Fibroblast of pulmonary artery (primary cell): ENCODE measurements at regions not wholly inside any gene's neighbourhood (a gene's known extent, or its start where the extent isn't known, plus 50 kb on each side); places are given as distances from the start of the nearest gene placed in this dataset.

ENCODE experiments used
- DNase-seq: peaks from one replicate; pipeline ENCODE4 v3.0.0-alpha.2; 2010; ENCODE audit warnings: low read depth
- H3K4me3 ChIP-seq: replicated peaks from 2 replicates; pipeline ENCODE4 v1.5.1; 2011; ENCODE audit warnings: low read depth, mild to moderate bottlenecking, control low read depth, low read length, moderate library complexity
- TF ChIP-seq, protein P1 (sequence below): IDR thresholded peaks from 2 replicates; pipeline ENCODE4 v1.5.1; 2011; ENCODE audit warnings: mild to moderate bottlenecking, control low read depth, low read length, inconsistent platforms; ENCODE audit errors: missing control alignments

DNA sequence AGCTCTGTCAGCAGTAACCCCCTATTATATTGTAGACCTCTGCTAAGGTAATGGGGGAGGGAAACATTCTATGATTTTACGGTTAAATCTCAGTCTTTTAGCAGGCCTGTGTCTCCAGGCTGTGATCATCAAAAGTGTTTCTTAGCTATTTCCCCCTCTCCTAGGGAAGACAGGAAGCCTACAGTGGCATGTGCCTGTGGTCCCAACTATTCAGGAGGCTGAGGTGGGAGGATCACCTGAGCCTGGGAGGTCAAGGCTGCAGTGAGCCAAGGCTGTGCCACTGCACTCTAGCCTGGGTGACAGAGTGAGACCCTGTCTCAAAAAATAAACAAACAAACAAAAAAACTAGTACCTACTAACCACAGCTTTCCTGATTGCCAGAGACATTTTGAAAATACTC is 67.9 kb downstream of the DNAAF9 start:
- no peak for DNase-seq
- no peak overlapping the region for H3K4me3 ChIP-seq
- TF ChIP-seq, protein P1, sequence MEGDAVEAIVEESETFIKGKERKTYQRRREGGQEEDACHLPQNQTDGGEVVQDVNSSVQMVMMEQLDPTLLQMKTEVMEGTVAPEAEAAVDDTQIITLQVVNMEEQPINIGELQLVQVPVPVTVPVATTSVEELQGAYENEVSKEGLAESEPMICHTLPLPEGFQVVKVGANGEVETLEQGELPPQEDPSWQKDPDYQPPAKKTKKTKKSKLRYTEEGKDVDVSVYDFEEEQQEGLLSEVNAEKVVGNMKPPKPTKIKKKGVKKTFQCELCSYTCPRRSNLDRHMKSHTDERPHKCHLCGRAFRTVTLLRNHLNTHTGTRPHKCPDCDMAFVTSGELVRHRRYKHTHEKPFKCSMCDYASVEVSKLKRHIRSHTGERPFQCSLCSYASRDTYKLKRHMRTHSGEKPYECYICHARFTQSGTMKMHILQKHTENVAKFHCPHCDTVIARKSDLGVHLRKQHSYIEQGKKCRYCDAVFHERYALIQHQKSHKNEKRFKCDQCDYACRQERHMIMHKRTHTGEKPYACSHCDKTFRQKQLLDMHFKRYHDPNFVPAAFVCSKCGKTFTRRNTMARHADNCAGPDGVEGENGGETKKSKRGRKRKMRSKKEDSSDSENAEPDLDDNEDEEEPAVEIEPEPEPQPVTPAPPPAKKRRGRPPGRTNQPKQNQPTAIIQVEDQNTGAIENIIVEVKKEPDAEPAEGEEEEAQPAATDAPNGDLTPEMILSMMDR, result no peak

DNA sequence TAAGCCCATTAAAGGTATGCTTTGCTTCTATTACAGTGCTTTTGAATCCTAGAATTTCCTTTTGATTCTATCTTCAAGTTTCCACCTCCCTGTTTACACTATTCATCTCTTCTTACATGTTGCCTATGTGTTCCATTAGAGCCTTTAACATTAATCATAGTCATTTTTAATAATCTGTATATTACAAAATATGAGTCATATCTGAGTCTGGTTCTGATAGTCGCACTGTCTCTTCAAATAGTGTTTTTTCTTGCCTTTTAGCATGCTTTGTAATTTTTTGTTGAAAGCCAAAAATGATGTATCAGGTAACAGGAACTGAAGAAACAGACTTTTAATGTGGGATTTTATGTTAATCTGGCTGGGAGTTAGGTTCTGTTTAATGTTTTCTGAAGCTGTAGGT is 68.4 kb downstream of the DNAAF9 start:
- DNase-seq, result no peak
- H3K4me3 ChIP-seq, result no peak overlapping the region
- TF ChIP-seq, protein P1, result no peak

DNA sequence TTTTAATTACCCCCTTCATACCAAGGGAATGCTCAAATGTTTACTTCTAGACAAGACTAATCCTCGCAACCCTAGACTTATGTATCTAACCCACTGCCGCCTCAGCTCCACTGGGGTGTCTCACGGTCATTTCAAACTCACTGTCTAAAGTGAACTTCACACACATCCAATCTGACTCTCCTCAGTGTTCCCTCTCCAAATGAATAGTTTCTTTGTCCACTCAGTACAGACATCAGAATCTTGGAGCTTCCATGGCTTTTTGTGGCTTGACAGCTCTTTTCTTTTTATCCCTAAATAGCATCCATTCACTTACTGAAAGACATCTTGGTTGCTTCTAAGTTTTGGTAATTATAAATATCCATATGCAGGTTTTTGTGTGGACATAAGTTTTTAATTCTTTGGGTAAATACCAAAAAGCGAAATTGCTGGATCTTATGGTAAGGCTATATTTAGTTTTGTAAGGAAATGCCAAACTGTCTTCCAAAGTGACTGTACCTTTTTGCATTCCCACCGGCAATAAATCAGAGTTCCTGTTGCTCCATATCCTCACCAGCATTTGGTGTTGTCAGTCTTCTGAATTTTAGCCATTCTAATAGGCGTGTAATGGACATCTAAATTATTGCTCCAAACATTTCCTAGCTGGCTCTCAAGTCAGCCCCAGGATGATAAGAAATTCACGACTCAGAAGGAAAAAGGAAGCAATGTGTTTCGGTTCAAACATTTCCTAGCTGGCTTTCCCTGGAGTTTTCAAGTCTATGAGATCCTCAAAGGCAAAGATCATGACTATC is 73.1 kb downstream of the DNAAF9 start:
- DNase-seq, result no peak
- no peak overlapping the region for H3K4me3 ChIP-seq
- TF ChIP-seq, protein P1, result no peak

DNA sequence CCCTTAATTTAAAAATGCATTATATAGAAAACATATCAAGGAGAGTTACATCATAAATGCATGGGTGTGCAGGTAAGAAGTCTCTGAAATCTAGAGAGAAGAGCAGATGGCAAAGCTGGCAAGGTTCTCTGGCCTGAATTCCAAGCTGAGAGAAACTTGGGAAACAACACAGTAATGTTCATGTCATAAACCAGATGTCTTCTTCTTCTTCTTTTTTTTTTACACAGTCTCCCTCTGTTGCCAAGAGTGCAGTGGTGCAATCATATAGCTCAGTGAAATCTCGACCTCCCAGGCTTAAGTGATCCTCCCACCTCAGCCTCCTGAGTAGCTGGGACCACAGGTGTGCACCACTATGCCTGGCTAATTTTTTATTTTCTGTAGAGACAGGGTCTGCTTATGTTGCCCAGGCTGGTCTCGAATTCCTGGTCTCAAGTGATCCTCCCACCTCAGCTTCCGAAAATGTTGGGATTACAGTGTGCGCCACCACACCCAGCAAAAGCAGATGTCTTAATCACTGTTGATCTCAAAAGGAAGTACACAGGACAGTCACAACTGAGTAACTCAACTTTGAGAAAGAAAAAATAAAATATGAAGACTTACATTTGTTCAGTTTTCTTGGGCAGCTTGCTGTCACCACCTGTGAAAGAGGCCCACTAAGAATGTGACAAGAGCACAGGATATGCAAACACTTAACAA is 77.3 kb downstream of the DNAAF9 start:
- TF ChIP-seq, protein P1, result peak; percentile 20
- no peak overlapping the region for H3K4me3 ChIP-seq
- DNase-seq, result peak; percentile 66

DNA sequence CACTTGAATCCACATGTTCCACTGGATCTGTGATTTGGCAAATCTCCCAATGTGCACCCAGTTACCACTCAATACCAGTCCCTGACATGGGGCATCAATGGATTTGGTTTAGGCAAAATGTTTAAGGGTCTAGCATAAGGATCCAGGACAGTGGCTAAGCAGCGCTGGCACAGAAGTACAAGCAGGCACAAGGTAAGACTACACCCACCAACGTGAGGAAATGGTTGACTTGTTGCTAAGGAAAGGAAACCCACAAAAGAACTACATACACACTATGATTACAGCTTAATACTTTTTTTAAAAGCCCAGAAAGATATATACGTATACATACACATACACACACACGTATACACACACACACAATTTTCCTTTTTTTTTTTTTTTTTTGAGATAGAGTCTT is 79.0 kb downstream of the DNAAF9 start:
- H3K4me3 ChIP-seq, result no peak overlapping the region
- DNase-seq, result no peak
- TF ChIP-seq, protein P1, result no peak

DNA sequence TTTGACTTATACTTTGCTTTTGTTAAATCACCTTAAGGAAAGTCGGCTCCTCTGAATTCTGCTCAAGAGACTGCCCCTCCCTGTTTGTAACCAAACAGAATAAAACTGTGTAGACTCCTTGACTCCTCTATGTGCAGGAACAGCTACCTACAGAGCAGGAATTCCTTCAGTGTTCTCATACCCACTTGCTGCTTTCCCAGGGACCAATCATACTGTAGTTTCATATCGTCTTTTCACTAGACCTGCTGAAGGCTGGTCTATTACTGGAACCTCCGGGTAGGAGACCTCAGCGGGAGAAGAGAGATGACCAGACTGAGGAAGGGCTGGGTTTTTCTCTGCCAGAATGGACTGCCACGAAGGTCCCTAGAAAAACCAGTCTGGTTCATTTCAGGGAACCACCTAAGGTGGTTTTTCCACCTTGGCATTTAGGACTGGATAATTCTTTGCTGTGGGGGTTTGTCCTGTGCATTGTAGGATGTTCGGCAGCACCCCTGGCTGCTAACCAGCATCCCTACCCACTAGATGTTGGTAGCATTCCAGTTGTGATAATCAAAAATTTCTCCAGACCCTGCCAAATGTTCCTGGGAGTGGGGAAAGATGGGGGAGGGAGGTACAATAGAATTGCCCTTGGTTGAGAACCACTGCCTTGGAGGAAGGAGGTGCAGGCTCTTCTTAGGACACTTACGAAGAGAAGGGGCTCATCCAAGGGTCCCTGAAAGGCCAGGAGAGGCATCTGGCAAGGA is 80.5 kb downstream of the DNAAF9 start:
- H3K4me3 ChIP-seq, result no peak overlapping the region
- TF ChIP-seq, protein P1, result no peak
- no peak for DNase-seq
